T follicular helper cell (primary cell): ENCODE measurements at regions not wholly inside any gene's neighbourhood (a gene's known extent, or its start where the extent isn't known, plus 50 kb on each side); places are given as distances from the start of the nearest gene placed in this dataset.

Experiments used
- DNase-seq: peaks from one replicate; pipeline ENCODE4 v3.0.0-alpha.2; 2020; ENCODE audit warnings: low read depth

GRCh38 chr7:51680594-51681399 is 364.2 kb upstream of the COBL start:
- DNase-seq = no peak

GRCh38 chr7:51679358-51679757 is 362.7 kb upstream of the COBL start:
- DNase-seq = no peak

GRCh38 chr7:51666751-51667150 is 350.1 kb upstream of the COBL start:
- DNase-seq = no peak

GRCh38 chr7:51666266-51666665 is 349.7 kb upstream of the COBL start:
- no peak for DNase-seq

- DNase-seq = no peak
Observed at GRCh38 chr7:51665045-51665780, 348.6 kb upstream of the COBL start.

GRCh38 chr7:51660516-51660915 is 343.9 kb upstream of the COBL start:
- DNase-seq = no peak

- DNase-seq = no peak
Observed at GRCh38 chr7:51658684-51659083, 342.1 kb upstream of the COBL start.

- DNase-seq = no peak
Observed at GRCh38 chr7:51647931-51648351, 331.3 kb upstream of the COBL start.

GRCh38 chr7:51647486-51647885 is 330.9 kb upstream of the COBL start:
- DNase-seq = no peak

- no peak for DNase-seq
Observed at GRCh38 chr7:51645702-51646298, 329.2 kb upstream of the COBL start.

- no peak for DNase-seq
Observed at GRCh38 chr7:51645255-51645654, 328.6 kb upstream of the COBL start.

- DNase-seq = no peak
Observed at GRCh38 chr7:51644216-51644615, 327.6 kb upstream of the COBL start.

- DNase-seq = no peak
Observed at GRCh38 chr7:51640841-51641240, 324.2 kb upstream of the COBL start.

GRCh38 chr7:51639661-51640334 is 323.2 kb upstream of the COBL start:
- DNase-seq = no peak

GRCh38 chr7:51636503-51636902 is 319.9 kb upstream of the COBL start:
- DNase-seq = no peak

- DNase-seq = no peak
Observed at GRCh38 chr7:51635775-51636174, 319.2 kb upstream of the COBL start.

GRCh38 chr7:51634538-51634937 is 317.9 kb upstream of the COBL start:
- DNase-seq = no peak

GRCh38 chr7:51634025-51634424 is 317.4 kb upstream of the COBL start:
- no peak for DNase-seq

GRCh38 chr7:51633596-51633995 is 317.0 kb upstream of the COBL start:
- no peak for DNase-seq

GRCh38 chr7:51633006-51633405 is 316.4 kb upstream of the COBL start:
- DNase-seq = no peak

GRCh38 chr7:51630933-51631332 is 314.3 kb upstream of the COBL start:
- DNase-seq = no peak

GRCh38 chr7:51629206-51629605 is 312.6 kb upstream of the COBL start:
- DNase-seq = no peak
